ENCODE measurements at regions not wholly inside any gene's neighbourhood (a gene's known extent, or its start where the extent isn't known, plus 50 kb on each side); places are given as distances from the start of the nearest gene placed in this dataset.

DNA sequence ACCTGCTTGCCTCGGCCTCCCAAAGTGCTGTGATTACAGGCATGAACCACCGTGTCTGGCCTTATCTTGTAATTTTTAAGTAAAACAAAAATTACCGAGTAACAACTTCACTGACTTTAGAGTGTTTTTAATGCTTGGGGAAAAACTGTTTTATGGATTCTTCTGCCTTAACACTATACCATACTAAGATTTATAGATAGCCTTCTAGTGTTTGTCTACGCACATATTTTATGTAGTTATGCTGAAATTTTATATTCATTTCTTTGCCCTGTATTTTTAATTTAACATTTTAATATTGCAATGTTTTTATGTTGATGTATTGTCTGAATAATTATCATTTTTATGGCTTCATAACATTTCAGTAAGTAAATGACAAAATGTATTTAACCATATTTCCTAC lies 96.4 kb upstream of the FTMT start:
- no peak for DNase-seq (ENCODE audit: low spot score)
- TF ChIP-seq, protein P1, sequence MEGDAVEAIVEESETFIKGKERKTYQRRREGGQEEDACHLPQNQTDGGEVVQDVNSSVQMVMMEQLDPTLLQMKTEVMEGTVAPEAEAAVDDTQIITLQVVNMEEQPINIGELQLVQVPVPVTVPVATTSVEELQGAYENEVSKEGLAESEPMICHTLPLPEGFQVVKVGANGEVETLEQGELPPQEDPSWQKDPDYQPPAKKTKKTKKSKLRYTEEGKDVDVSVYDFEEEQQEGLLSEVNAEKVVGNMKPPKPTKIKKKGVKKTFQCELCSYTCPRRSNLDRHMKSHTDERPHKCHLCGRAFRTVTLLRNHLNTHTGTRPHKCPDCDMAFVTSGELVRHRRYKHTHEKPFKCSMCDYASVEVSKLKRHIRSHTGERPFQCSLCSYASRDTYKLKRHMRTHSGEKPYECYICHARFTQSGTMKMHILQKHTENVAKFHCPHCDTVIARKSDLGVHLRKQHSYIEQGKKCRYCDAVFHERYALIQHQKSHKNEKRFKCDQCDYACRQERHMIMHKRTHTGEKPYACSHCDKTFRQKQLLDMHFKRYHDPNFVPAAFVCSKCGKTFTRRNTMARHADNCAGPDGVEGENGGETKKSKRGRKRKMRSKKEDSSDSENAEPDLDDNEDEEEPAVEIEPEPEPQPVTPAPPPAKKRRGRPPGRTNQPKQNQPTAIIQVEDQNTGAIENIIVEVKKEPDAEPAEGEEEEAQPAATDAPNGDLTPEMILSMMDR (IDR thresholded peaks at IDR 0.05; ENCODE audit: extremely low read depth, missing control alignments), result no peak

DNA sequence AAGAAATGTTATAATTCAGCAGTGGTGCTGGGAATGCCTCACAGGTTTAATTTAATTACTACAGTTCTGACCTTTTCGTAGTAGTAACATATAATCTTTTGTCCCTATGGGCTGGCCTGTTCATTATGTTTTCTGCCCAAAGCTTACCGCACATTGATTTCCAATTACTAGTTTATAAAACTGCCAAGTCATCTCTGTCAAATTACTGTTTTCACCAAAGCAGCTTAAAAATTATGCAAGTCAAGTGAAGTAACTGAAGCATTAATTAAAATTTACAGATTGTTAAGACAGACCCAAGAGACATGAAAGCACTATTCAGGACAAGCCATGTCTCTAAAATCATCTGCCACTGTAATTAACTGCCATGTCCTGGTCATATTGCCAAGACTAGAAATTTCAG lies 93.9 kb upstream of the FTMT start:
- TF ChIP-seq, protein P1 (IDR thresholded peaks at IDR 0.05; ENCODE audit: extremely low read depth, missing control alignments), result no peak
- no peak for DNase-seq (ENCODE audit: low spot score)

GRCh38 chr5:121758615-121759014 lies 93.1 kb upstream of the FTMT start:
- TF ChIP-seq, protein P1 (IDR thresholded peaks at IDR 0.05; ENCODE audit: extremely low read depth, missing control alignments), result no peak
- DNase-seq (ENCODE audit: low spot score), result no peak

- TF ChIP-seq, protein P1 (IDR thresholded peaks at IDR 0.05; ENCODE audit: extremely low read depth, missing control alignments), result no peak
- no peak for DNase-seq (ENCODE audit: low spot score)
Observed at GRCh38 chr5:121762426-121762825, 89.3 kb upstream of the FTMT start.

DNA sequence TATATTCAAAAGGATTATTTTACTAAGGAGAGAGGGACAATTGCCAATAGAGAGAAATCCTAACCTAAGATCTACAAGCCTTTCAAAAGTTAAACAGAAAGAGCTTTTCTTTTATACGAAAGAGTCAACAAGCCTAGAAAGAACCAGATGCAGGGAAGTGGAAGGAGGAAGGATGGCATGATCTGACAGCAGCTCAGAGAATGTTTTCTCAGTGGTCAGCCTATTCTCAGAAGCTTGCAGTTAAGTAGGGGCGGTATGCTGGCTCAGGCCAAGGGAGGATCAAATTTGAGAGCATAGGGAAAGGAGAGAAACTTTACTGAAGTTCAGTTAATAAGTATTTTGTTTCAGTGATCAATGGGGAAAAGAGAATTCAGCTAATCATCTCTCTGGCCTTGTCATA lies 88.0 kb upstream of the FTMT start:
- TF ChIP-seq, protein P1 (IDR thresholded peaks at IDR 0.05; ENCODE audit: extremely low read depth, missing control alignments), result no peak
- no peak for DNase-seq (ENCODE audit: low spot score)

DNA sequence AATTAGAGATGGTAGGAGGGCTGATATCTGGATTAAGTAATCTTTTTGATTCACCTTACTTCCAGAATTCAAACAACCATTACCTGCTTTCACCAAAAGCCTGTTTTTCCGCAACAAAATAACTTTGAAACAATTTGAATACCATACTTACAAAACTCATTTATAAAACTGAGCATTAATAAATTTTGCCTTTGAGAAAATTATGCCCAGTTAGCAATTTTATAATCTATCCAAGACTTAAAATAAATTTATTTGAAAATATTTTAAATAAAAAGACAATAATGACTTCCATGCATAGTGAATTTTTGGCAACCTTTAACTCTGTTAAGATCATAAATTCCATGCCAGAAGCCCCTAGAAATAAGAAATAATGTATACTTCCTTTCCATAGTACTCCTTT lies 71.3 kb upstream of the FTMT start:
- no peak for DNase-seq (ENCODE audit: low spot score)
- TF ChIP-seq, protein P1 (IDR thresholded peaks at IDR 0.05; ENCODE audit: extremely low read depth, missing control alignments), result no peak

- DNase-seq (ENCODE audit: low spot score), result no peak
- TF ChIP-seq, protein P1 (IDR thresholded peaks at IDR 0.05; ENCODE audit: extremely low read depth, missing control alignments), result no peak
Observed at GRCh38 chr5:121783700-121784099, 68.0 kb upstream of the FTMT start.

Measured in GM20000 (cell line).